Uterus (tissue), 2 donors: ENCODE measurements at regions not wholly inside any gene's neighbourhood (a gene's known extent, or its start where the extent isn't known, plus 50 kb on each side); places are given as distances from the start of the nearest gene placed in this dataset.

Experiments used
- POLR2A ChIP-seq, 2 donors: fragments of 450-650 bp; IDR thresholded peaks; one replicate each; pipeline ENCODE4 v1.6.1; 2016; ENCODE audit warnings: antibody characterized with exemption in 2 of 2, mild to moderate bottlenecking in 1 of 2, moderate library complexity in 1 of 2
- TF ChIP-seq, protein P1 (sequence below), 4 experiments: fragments of 200-600 bp in 2 of 4; fragments of 450-650 bp in 2 of 4; sonication (generic) in 2 of 4; IDR thresholded peaks; one replicate each; pipeline ENCODE4 v1.5.1; 2016 to 2019; ENCODE audit warnings: antibody characterized with exemption in 4 of 4, mild to moderate bottlenecking in 2 of 4, moderate library complexity in 1 of 4

DNA sequence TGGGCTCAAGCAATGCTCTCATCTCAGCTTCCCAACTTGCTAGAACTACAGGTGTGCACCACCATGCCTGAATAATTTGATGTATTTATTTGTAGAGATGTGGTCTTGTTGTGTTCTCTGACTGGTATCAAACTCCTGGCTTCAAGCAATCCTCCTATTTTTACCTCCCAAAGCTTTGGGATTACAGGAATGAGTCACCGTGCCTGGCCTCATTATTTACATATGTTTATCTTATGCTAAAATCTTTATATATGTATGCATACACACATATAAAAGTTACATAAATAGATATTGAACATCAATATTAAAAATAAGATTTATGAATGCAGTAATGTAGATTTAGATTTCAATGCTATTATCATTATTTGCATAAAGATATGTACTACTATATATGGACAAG, 1634.5 kb upstream of the LRRTM3 start:
- TF ChIP-seq POLR2A (IDR thresholded peaks at IDR 0.05): no peak
- TF ChIP-seq, protein P1, sequence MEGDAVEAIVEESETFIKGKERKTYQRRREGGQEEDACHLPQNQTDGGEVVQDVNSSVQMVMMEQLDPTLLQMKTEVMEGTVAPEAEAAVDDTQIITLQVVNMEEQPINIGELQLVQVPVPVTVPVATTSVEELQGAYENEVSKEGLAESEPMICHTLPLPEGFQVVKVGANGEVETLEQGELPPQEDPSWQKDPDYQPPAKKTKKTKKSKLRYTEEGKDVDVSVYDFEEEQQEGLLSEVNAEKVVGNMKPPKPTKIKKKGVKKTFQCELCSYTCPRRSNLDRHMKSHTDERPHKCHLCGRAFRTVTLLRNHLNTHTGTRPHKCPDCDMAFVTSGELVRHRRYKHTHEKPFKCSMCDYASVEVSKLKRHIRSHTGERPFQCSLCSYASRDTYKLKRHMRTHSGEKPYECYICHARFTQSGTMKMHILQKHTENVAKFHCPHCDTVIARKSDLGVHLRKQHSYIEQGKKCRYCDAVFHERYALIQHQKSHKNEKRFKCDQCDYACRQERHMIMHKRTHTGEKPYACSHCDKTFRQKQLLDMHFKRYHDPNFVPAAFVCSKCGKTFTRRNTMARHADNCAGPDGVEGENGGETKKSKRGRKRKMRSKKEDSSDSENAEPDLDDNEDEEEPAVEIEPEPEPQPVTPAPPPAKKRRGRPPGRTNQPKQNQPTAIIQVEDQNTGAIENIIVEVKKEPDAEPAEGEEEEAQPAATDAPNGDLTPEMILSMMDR (IDR thresholded peaks at IDR 0.05): no peak
